NCI-H2196 treated with DMSO at 0.1 percent for 48 hours (cell line): ENCODE measurements at regions not wholly inside any gene's neighbourhood (a gene's known extent, or its start where the extent isn't known, plus 50 kb on each side); places are given as distances from the start of the nearest gene placed in this dataset.

Experiments used
- DNase-seq: peaks from one replicate; lab custom pipeline; 2025; ENCODE audit not compliant: unreplicated experiment; lab: John Stamatoyannopoulos, UW

GRCh38 chr20:58111310-58112016 is 117.0 kb downstream of the ANKRD60 start:
- no peak for DNase-seq

GRCh38 chr20:58109918-58110635 is 118.4 kb downstream of the ANKRD60 start:
- DNase-seq = no peak

- no peak for DNase-seq
These were observed 119.2 kb downstream of the ANKRD60 start for GRCh38 chr20:58109126-58109880.

- DNase-seq = no peak
These were observed 120.9 kb downstream of the ANKRD60 start for GRCh38 chr20:58107533-58107932.

GRCh38 chr20:58106143-58106750 is 122.2 kb downstream of the ANKRD60 start:
- no peak for DNase-seq

GRCh38 chr20:58103961-58104360 is 124.5 kb downstream of the ANKRD60 start:
- no peak for DNase-seq

- no peak for DNase-seq
These were observed 124.9 kb downstream of the ANKRD60 start for GRCh38 chr20:58103517-58103904.

GRCh38 chr20:58102744-58103516 is 125.5 kb downstream of the ANKRD60 start:
- DNase-seq = no peak

GRCh38 chr20:58102261-58102660 is 126.2 kb downstream of the ANKRD60 start:
- no peak for DNase-seq

GRCh38 chr20:58100731-58101356 is 127.6 kb downstream of the ANKRD60 start:
- DNase-seq = no peak

GRCh38 chr20:58099956-58100730 is 128.3 kb downstream of the ANKRD60 start:
- no peak for DNase-seq

- no peak for DNase-seq
These were observed 129.0 kb downstream of the ANKRD60 start for GRCh38 chr20:58099291-58099935.

GRCh38 chr20:58098571-58098970 is 129.9 kb downstream of the ANKRD60 start:
- DNase-seq = no peak

GRCh38 chr20:58097943-58098342 is 130.5 kb downstream of the ANKRD60 start:
- no peak for DNase-seq

GRCh38 chr20:58097429-58097828 is 131.0 kb downstream of the ANKRD60 start:
- no peak for DNase-seq

GRCh38 chr20:58096880-58097423 is 131.5 kb downstream of the ANKRD60 start:
- DNase-seq = no peak

- DNase-seq = no peak
These were observed 133.8 kb downstream of the ANKRD60 start for GRCh38 chr20:58094698-58095097.

- DNase-seq = no peak
These were observed 134.3 kb downstream of the ANKRD60 start for GRCh38 chr20:58094160-58094559.

- no peak for DNase-seq
These were observed 135.6 kb downstream of the ANKRD60 start for GRCh38 chr20:58092871-58093270.
